Endothelial cell of umbilical vein (primary cell): ENCODE measurements at regions not wholly inside any gene's neighbourhood (a gene's known extent, or its start where the extent isn't known, plus 50 kb on each side); places are given as distances from the start of the nearest gene placed in this dataset.

Experiments
- CTCF ChIP-seq, 2 donors: IDR thresholded peaks; 1 replicate in 1 of 2; 2 replicates in 1 of 2; pipeline ENCODE4 v1.5.1; 2011; ENCODE audit warnings: low read length in 2 of 2, mild to moderate bottlenecking in 2 of 2, moderate library complexity in 2 of 2, control low read depth in 1 of 2, inconsistent platforms in 1 of 2, low read depth in 1 of 2; ENCODE audit not compliant: insufficient read depth in 1 of 2; ENCODE audit errors: extremely low read depth in 1 of 2
- EZH2 ChIP-seq: IDR thresholded peaks from 2 replicates; pipeline ENCODE4 v1.6.1; 2012; ENCODE audit warnings: borderline replicate concordance, low read depth, mild to moderate bottlenecking, moderate library complexity, low read length, inconsistent platforms; ENCODE audit not compliant: severe bottlenecking
- POLR2A ChIP-seq: IDR thresholded peaks from 2 replicates; pipeline ENCODE4 v1.6.1; 2012; ENCODE audit warnings: low read depth, mild to moderate bottlenecking, control low read depth, low read length

- TF ChIP-seq EZH2 (no peak), CTCF (IDR thresholded peaks at IDR 0.05; ENCODE audit: extremely low read depth in 1 of 2, insufficient read depth in 1 of 2, low read depth in 1 of 2, low read length in 2 of 2) (no peak), POLR2A (no peak)
These were observed 159.4 kb upstream of the CITED2 start for GRCh38 chr6:139533573-139534471.
